ENCODE measurements at regions not wholly inside any gene's neighbourhood (a gene's known extent, or its start where the extent isn't known, plus 50 kb on each side); places are given as distances from the start of the nearest gene placed in this dataset.

GRCh38 chr3:16834214-16834613 is 50.5 kb upstream of the PLCL2 start:
- Histone ChIP-seq H3K9me3 (ENCODE audit: low read depth) (no peaks in the 10 kb centered on the region), H3K4me1 (ENCODE audit: low read depth) (peaks cover 17% of the 10 kb centered on the region), H3K27me3 (no peaks in the 10 kb centered on the region), H3K4me3 (no peak overlapping the region), H3K27ac (no peak overlapping the region), H3K36me3 (no peaks in the 10 kb centered on the region)
- DNase-seq (ENCODE audit: low read depth in 1 of 2, low spot score in 1 of 2): no peak
- TF ChIP-seq, protein P1, sequence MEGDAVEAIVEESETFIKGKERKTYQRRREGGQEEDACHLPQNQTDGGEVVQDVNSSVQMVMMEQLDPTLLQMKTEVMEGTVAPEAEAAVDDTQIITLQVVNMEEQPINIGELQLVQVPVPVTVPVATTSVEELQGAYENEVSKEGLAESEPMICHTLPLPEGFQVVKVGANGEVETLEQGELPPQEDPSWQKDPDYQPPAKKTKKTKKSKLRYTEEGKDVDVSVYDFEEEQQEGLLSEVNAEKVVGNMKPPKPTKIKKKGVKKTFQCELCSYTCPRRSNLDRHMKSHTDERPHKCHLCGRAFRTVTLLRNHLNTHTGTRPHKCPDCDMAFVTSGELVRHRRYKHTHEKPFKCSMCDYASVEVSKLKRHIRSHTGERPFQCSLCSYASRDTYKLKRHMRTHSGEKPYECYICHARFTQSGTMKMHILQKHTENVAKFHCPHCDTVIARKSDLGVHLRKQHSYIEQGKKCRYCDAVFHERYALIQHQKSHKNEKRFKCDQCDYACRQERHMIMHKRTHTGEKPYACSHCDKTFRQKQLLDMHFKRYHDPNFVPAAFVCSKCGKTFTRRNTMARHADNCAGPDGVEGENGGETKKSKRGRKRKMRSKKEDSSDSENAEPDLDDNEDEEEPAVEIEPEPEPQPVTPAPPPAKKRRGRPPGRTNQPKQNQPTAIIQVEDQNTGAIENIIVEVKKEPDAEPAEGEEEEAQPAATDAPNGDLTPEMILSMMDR (IDR thresholded peaks at IDR 0.05; ENCODE audit: low read depth, low read length): no peak

DNA sequence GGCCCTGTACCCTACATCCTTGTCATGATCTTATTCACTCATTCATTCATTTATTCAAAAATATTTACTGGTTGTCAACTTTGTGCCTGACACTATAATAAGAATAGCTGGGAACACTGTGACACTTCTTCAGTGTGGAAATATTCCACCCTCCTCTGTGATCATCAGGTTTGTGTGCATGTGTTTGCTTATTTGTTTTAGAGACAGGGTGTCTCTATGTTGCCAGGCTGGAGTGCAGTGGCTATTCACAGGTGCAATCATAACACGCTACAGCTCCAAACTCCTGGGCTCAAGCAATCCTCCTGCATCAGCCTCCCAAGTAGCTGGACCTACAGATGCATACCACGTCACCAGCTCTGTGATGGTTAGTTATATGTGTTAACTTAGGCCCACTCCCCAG is 50.0 kb upstream of the PLCL2 start:
- Histone ChIP-seq H3K4me1 (ENCODE audit: low read depth) (peaks cover 17% of the 10 kb centered on the region), H3K27ac (no peak overlapping the region), H3K9me3 (ENCODE audit: low read depth) (no peaks in the 10 kb centered on the region), H3K36me3 (no peaks in the 10 kb centered on the region), H3K4me3 (no peak overlapping the region), H3K27me3 (no peaks in the 10 kb centered on the region)
- TF ChIP-seq, protein P1 (IDR thresholded peaks at IDR 0.05; ENCODE audit: low read depth, low read length): no peak
- no peak for DNase-seq (ENCODE audit: low read depth in 1 of 2, low spot score in 1 of 2)
